ENCODE measurements at regions not wholly inside any gene's neighbourhood (a gene's known extent, or its start where the extent isn't known, plus 50 kb on each side); places are given as distances from the start of the nearest gene placed in this dataset.

DNA sequence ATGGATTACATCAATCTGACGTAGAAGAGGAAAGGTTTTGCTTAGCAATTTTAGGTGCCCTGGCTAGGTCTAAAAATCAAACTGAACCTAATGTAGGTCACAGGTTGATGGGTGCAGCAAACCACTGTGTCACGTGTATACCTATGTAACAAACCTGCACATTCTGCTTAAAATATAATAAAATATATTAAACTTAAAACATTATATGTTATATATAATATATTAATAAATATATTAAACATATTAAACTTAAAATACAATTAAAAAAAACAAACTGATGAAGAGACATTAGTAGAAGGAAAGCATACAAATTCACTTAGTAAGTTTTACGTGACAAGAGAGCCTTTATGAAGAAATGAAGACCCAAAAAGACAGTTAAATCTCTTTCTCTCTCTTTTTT lies 51.7 kb upstream of the FBXL17 start:
- Histone ChIP-seq H3K27ac (no peak overlapping the region), H3K27me3 (replicated peaks; ENCODE audit: insufficient read depth) (no peaks in the 10 kb centered on the region), H3K9me3 (no peaks in the 10 kb centered on the region), H3K4me3 (no peak overlapping the region), H3K4me1 (replicated peaks) (no peaks in the 10 kb centered on the region), H3K36me3 (no peaks in the 10 kb centered on the region)
- intact Hi-C loops (cut with DNase I) = no loop called here
- 77% methylated on average over 3 of the region's 3 CpGs for WGBS
- no peak for TF ChIP-seq CTCF (IDR thresholded peaks at IDR 0.05)
- TF ChIP-seq POLR2AphosphoS5 (IDR thresholded peaks at IDR 0.05) = no peak
- TF ChIP-seq POLR2A (IDR thresholded peaks at IDR 0.05) = no peak
- DNase-seq (ENCODE audit: low spot score) = no peak

DNA sequence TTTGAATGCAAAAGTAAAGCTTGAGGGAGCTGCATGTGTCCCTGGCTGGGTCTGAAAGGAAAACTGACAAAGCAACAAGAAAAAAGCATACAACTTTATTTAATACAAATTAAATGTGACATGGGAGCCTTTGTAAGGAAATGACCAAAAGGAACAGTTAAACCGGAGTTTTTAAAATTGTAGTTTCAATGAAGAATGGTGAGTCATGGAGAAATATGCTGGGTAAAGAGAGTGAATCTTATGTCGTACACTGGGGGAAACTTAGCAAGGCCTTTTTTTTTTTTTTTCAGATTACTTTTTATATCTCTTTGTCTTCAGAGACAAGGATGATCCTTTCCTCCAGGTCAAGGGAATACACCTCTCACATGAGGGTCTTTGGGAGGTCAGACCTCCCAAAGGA lies 50.1 kb upstream of the FBXL17 start:
- Histone ChIP-seq H3K27me3 (replicated peaks; ENCODE audit: insufficient read depth) (no peaks in the 10 kb centered on the region), H3K4me3 (no peak overlapping the region), H3K9me3 (no peaks in the 10 kb centered on the region), H3K36me3 (no peaks in the 10 kb centered on the region), H3K27ac (no peak overlapping the region), H3K4me1 (replicated peaks) (no peaks in the 10 kb centered on the region)
- intact Hi-C loops (cut with DNase I) = no loop called here
- no peak for DNase-seq (ENCODE audit: low spot score)
- no peak for TF ChIP-seq CTCF (IDR thresholded peaks at IDR 0.05)
- TF ChIP-seq POLR2AphosphoS5 (IDR thresholded peaks at IDR 0.05) = no peak
- no peak for TF ChIP-seq POLR2A (IDR thresholded peaks at IDR 0.05)
- 68% methylated on average over 2 of the region's 2 CpGs for WGBS

Measured in prostate gland (tissue), 2 donors.